ENCODE measurements at regions not wholly inside any gene's neighbourhood (a gene's known extent, or its start where the extent isn't known, plus 50 kb on each side); places are given as distances from the start of the nearest gene placed in this dataset.

GRCh38 chr12:67006610-67007009 lies 262.5 kb upstream of the CAND1 start:
- Mint-ChIP-seq H3K9me3 (no peaks in the 10 kb centered on the region), H3K27ac (no peak overlapping the region), H3K4me3 (no peak overlapping the region), H3K4me1 (no peaks in the 10 kb centered on the region), H3K36me3 (no peaks in the 10 kb centered on the region), H3K27me3 (ENCODE audit: low read depth) (no peaks in the 10 kb centered on the region)
- ChIA-PET CTCF (interaction anchor here (1.9 kb wide), 1 partner anchor 11 kb away, joined by 8 read pairs; no protein-coding TSS in a partner anchor), POLR2A (no interaction called here)
- no peak for TF ChIP-seq GABPB1 (CRISPR knock-in tag; IDR thresholded peaks at IDR 0.05)
- no peak for TF ChIP-seq STAT6 (CRISPR knock-in tag; conservative IDR thresholded peaks at IDR 0.05; ENCODE audit: low read depth)
- no peak for TF ChIP-seq MAX (CRISPR knock-in tag; IDR thresholded peaks at IDR 0.05)
- no peak for TF ChIP-seq GRHL2 (CRISPR knock-in tag; IDR thresholded peaks at IDR 0.05; ENCODE audit: insufficient replicate concordance, severe bottlenecking)
- TF ChIP-seq ARID4B (CRISPR knock-in tag; IDR thresholded peaks at IDR 0.05; ENCODE audit: borderline replicate concordance): no peak
- TF ChIP-seq USF1 (CRISPR knock-in tag; IDR thresholded peaks at IDR 0.05): no peak
- TF ChIP-seq TP53 (CRISPR knock-in tag; IDR thresholded peaks at IDR 0.05): no peak
- TF ChIP-seq MYBL2 (CRISPR knock-in tag; IDR thresholded peaks at IDR 0.05): no peak
- no peak for DNase-seq (ENCODE audit: low spot score)
- ATAC-seq: no peak

GRCh38 chr12:67014642-67015041 lies 254.5 kb upstream of the CAND1 start:
- Mint-ChIP-seq H3K9me3 (no peaks in the 10 kb centered on the region), H3K27me3 (ENCODE audit: low read depth) (no peaks in the 10 kb centered on the region), H3K4me3 (no peak overlapping the region), H3K27ac (no peak overlapping the region), H3K4me1 (peaks cover 44% of the 10 kb centered on the region), H3K36me3 (no peaks in the 10 kb centered on the region)
- ChIA-PET POLR2A (no interaction called here), CTCF (no interaction called here)
- TF ChIP-seq ZNF425 (CRISPR knock-in tag; conservative IDR thresholded peaks at IDR 0.05) (no peak), JAZF1 (CRISPR knock-in tag; IDR thresholded peaks at IDR 0.05) (no peak), GABPB1 (CRISPR knock-in tag; IDR thresholded peaks at IDR 0.05) (no peak), HMGXB4 (CRISPR knock-in tag; IDR thresholded peaks at IDR 0.05) (no peak), ZNF121 (CRISPR knock-in tag; IDR thresholded peaks at IDR 0.05) (no peak), ZBTB21 (CRISPR knock-in tag; IDR thresholded peaks at IDR 0.05; ENCODE audit: borderline replicate concordance) (no peak), MXD4 (CRISPR knock-in tag; IDR thresholded peaks at IDR 0.05; ENCODE audit: borderline replicate concordance) (no peak), RELA (CRISPR knock-in tag; IDR thresholded peaks at IDR 0.05; ENCODE audit: borderline replicate concordance) (no peak), SOX15 (CRISPR knock-in tag; IDR thresholded peaks at IDR 0.05) (no peak)
- DNase-seq (ENCODE audit: low spot score) (no peak), ATAC-seq (no peak)
